DMS79 (cell line): ENCODE measurements at regions not wholly inside any gene's neighbourhood (a gene's known extent, or its start where the extent isn't known, plus 50 kb on each side); places are given as distances from the start of the nearest gene placed in this dataset.

Experiments used
- DNase-seq: peaks from one replicate; lab custom pipeline; 2025; lab: John Stamatoyannopoulos, UW

- no peak for DNase-seq
Measured at GRCh38 chr20:40230486-40230885, 458.6 kb downstream of the MAFB start.

- no peak for DNase-seq
Measured at GRCh38 chr20:40225596-40225995, 463.4 kb downstream of the MAFB start.

GRCh38 chr20:40223810-40224209, 465.2 kb downstream of the MAFB start:
- DNase-seq: no peak

GRCh38 chr20:40218971-40219370, 470.1 kb downstream of the MAFB start:
- DNase-seq: no peak

GRCh38 chr20:40218316-40218969, 470.6 kb downstream of the MAFB start:
- no peak for DNase-seq

- DNase-seq: no peak
Measured at GRCh38 chr20:40207655-40208054, 481.4 kb downstream of the MAFB start.

GRCh38 chr20:40205971-40206370, 483.1 kb downstream of the MAFB start:
- no peak for DNase-seq

GRCh38 chr20:40203032-40203431, 486.0 kb downstream of the MAFB start:
- DNase-seq: no peak

GRCh38 chr20:40197691-40198090, 491.3 kb downstream of the MAFB start:
- DNase-seq: no peak

GRCh38 chr20:40196846-40197436, 492.1 kb downstream of the MAFB start:
- DNase-seq: no peak

- DNase-seq: no peak
Measured at GRCh38 chr20:40195742-40196141, 493.3 kb downstream of the MAFB start.

GRCh38 chr20:40192529-40192928, 496.5 kb downstream of the MAFB start:
- no peak for DNase-seq

GRCh38 chr20:40192081-40192480, 497.0 kb downstream of the MAFB start:
- DNase-seq: no peak

- no peak for DNase-seq
Measured at GRCh38 chr20:40191573-40191972, 497.5 kb downstream of the MAFB start.

- no peak for DNase-seq
Measured at GRCh38 chr20:40189621-40190020, 499.4 kb downstream of the MAFB start.

- no peak for DNase-seq
Measured at GRCh38 chr20:40188319-40188718, 500.7 kb downstream of the MAFB start.

- no peak for DNase-seq
Measured at GRCh38 chr20:40186826-40187225, 502.2 kb downstream of the MAFB start.

GRCh38 chr20:40181676-40182075, 507.4 kb downstream of the MAFB start:
- no peak for DNase-seq

GRCh38 chr20:40176098-40176841, 512.8 kb downstream of the MAFB start:
- DNase-seq: no peak

- no peak for DNase-seq
Measured at GRCh38 chr20:40175296-40175695, 513.7 kb downstream of the MAFB start.

- no peak for DNase-seq
Measured at GRCh38 chr20:40173872-40174271, 515.2 kb downstream of the MAFB start.

GRCh38 chr20:40168981-40169620, 519.9 kb downstream of the MAFB start:
- no peak for DNase-seq

- no peak for DNase-seq
Measured at GRCh38 chr20:40161391-40161790, 527.6 kb downstream of the MAFB start.
